Stomach (tissue), 4 donors: ENCODE measurements at regions not wholly inside any gene's neighbourhood (a gene's known extent, or its start where the extent isn't known, plus 50 kb on each side); places are given as distances from the start of the nearest gene placed in this dataset.

Source experiments
- POLR2A ChIP-seq, 4 donors: fragments of 450-650 bp; IDR thresholded peaks; one replicate each; pipeline ENCODE4 v1.6.1; 2016; ENCODE audit warnings: antibody characterized with exemption in 4 of 4, control low read depth in 2 of 4, mild to moderate bottlenecking in 1 of 4, moderate library complexity in 1 of 4
- POLR2AphosphoS5 ChIP-seq, 3 donors: sonication (generic); formaldehyde crosslinking; IDR thresholded peaks; one replicate each; pipeline ENCODE4 v1.6.1; 2016; ENCODE audit warnings: antibody characterized with exemption in 3 of 3
- TF ChIP-seq, protein P1 (sequence below), 7 experiments: fragments of 450-650 bp in 4 of 7; fragments of 200-600 bp in 3 of 7; sonication (generic) in 3 of 7; IDR thresholded peaks; one replicate each; pipeline ENCODE4 v1.5.1; 2016 to 2019; ENCODE audit warnings: antibody characterized with exemption in 7 of 7, control low read depth in 2 of 7, mild to moderate bottlenecking in 1 of 7

DNA sequence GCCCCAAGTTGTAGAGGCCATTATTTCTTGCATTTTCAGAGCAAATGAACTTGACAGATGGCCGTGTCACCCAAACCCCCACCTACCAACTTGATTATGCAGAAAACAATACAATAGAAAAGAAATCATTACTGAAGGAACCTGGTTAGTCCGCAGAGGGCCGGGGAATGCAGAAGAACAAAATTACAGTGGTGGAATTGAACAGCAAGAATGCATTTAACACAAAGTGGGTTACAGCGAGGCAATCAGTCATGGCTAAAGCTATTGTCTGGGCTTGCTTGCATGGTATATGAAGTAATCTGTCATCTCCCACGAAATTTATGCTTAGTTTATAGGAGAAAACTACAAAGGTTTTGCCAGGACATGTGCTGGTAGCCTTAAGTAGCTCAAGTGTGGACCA is 238.3 kb upstream of the IRX1 start:
- no peak for TF ChIP-seq POLR2A (IDR thresholded peaks at IDR 0.05)
- no peak for TF ChIP-seq POLR2AphosphoS5 (IDR thresholded peaks at IDR 0.05)
- TF ChIP-seq, protein P1, sequence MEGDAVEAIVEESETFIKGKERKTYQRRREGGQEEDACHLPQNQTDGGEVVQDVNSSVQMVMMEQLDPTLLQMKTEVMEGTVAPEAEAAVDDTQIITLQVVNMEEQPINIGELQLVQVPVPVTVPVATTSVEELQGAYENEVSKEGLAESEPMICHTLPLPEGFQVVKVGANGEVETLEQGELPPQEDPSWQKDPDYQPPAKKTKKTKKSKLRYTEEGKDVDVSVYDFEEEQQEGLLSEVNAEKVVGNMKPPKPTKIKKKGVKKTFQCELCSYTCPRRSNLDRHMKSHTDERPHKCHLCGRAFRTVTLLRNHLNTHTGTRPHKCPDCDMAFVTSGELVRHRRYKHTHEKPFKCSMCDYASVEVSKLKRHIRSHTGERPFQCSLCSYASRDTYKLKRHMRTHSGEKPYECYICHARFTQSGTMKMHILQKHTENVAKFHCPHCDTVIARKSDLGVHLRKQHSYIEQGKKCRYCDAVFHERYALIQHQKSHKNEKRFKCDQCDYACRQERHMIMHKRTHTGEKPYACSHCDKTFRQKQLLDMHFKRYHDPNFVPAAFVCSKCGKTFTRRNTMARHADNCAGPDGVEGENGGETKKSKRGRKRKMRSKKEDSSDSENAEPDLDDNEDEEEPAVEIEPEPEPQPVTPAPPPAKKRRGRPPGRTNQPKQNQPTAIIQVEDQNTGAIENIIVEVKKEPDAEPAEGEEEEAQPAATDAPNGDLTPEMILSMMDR (IDR thresholded peaks at IDR 0.05) = no peak
